Endothelial cell of umbilical vein (primary cell): ENCODE measurements at regions not wholly inside any gene's neighbourhood (a gene's known extent, or its start where the extent isn't known, plus 50 kb on each side); places are given as distances from the start of the nearest gene placed in this dataset.

ENCODE experiments used
- BruUV-seq: library from RNA; stranded (reverse); fragments of 400-500 nt; replicated peaks from 2 replicates; lab custom pipeline; 2021; lab: Mats Ljungman, UMichigan
- CTCF ChIA-PET: fragments of 300-600, 350-600 bp; sonication (Branson Sonifier 250); formaldehyde crosslinking; loops from one replicate; lab custom pipeline; 2021; ENCODE audit warnings: antibody characterized with exemption, inconsistent platforms; lab: Charles Lee
- POLR2A ChIA-PET: fragments of 300-600, 350-600 bp; sonication (Branson Sonifier 250); formaldehyde crosslinking; loops from one replicate; lab custom pipeline; 2021; ENCODE audit warnings: antibody characterized with exemption, inconsistent platforms; lab: Charles Lee
- DNase-seq: peaks from one replicate; pipeline ENCODE4 v3.0.0-alpha.2; 2011; ENCODE audit warnings: low read depth, low spot score
- FAIRE-seq: peaks from 2 replicates; lab custom pipeline; 2011; peaks lifted over from hg19 to GRCh38; lab: Jason Lieb, UNC
- H2AFZ ChIP-seq: 2 replicates; pipeline ENCODE4 v1.6.0; 2012; ENCODE audit warnings: low read depth, low read length, control low read depth, inconsistent platforms
- H3K27ac ChIP-seq: 2 replicates; pipeline ENCODE4 v1.5.1; 2011; ENCODE audit warnings: low read depth, mild to moderate bottlenecking, control low read depth, low read length, moderate library complexity; ENCODE audit not compliant: insufficient read depth
- H3K27me3 ChIP-seq, 2 experiments: 2 replicates each; pipeline versions ENCODE4 v1.6.0 to v1.6.1; 2011; ENCODE audit warnings: low read length in 2 of 2, mixed read lengths in 1 of 2; ENCODE audit not compliant: control insufficient read depth in 2 of 2, insufficient read depth in 2 of 2
- H3K36me3 ChIP-seq, 2 experiments: 2 replicates in 1 of 2; 3 replicates in 1 of 2; pipeline ENCODE4 v1.5.1; 2011; ENCODE audit warnings: low read length in 2 of 2, mild to moderate bottlenecking in 1 of 2, moderate library complexity in 1 of 2; ENCODE audit not compliant: control insufficient read depth in 2 of 2, insufficient read depth in 2 of 2; ENCODE audit errors: extremely low read depth in 1 of 2
- H3K4me1 ChIP-seq: 3 replicates; pipeline ENCODE4 v1.5.1; 2011; ENCODE audit warnings: mild to moderate bottlenecking, low read length; ENCODE audit not compliant: control insufficient read depth, insufficient read depth; ENCODE audit errors: extremely low read depth
- H3K4me2 ChIP-seq: 2 replicates; pipeline ENCODE4 v1.6.1; 2011; ENCODE audit warnings: low read length, control low read depth, mixed read lengths; ENCODE audit not compliant: insufficient read depth
- H3K4me3 ChIP-seq, 3 experiments: fragments of 200-600 bp in 1 of 3; sonication (generic), shearing (Covaris generic) in 1 of 3; replicated peaks in 1 of 3; 2 replicates each; pipeline ENCODE4 v1.5.1; 2011 to 2016; ENCODE audit warnings: control low read depth in 3 of 3, low read length in 3 of 3, mild to moderate bottlenecking in 2 of 3, inconsistent platforms in 1 of 3, low read depth in 1 of 3, moderate library complexity in 1 of 3; ENCODE audit not compliant: insufficient read depth in 1 of 3
- H3K79me2 ChIP-seq: 2 replicates; pipeline ENCODE4 v1.6.0; 2012; ENCODE audit warnings: low read length, inconsistent platforms; ENCODE audit not compliant: control insufficient read depth, insufficient read depth
- H3K9ac ChIP-seq: replicated peaks from 2 replicates; pipeline ENCODE3; 2011; ENCODE audit warnings: low read length, control low read depth; ENCODE audit not compliant: insufficient read depth; ENCODE audit errors: extremely low read depth
- H3K9me1 ChIP-seq: replicated peaks from 3 replicates; pipeline ENCODE4 v1.6.0; 2011; ENCODE audit warnings: mild to moderate bottlenecking, low read length; ENCODE audit not compliant: control insufficient read depth, insufficient read depth; ENCODE audit errors: extremely low read depth
- H3K9me3 ChIP-seq: replicated peaks from 2 replicates; pipeline ENCODE4 v1.5.1; 2012; ENCODE audit warnings: low read length, inconsistent platforms; ENCODE audit not compliant: control insufficient read depth, insufficient read depth
- H4K20me1 ChIP-seq: replicated peaks from 2 replicates; pipeline ENCODE3; 2011; ENCODE audit warnings: mild to moderate bottlenecking, low read length; ENCODE audit not compliant: control insufficient read depth, insufficient read depth; ENCODE audit errors: extremely low read depth
- CTCF ChIP-seq, 2 donors: IDR thresholded peaks; 1 replicate in 1 of 2; 2 replicates in 1 of 2; pipeline ENCODE4 v1.5.1; 2011; ENCODE audit warnings: low read length in 2 of 2, mild to moderate bottlenecking in 2 of 2, moderate library complexity in 2 of 2, control low read depth in 1 of 2, inconsistent platforms in 1 of 2, low read depth in 1 of 2; ENCODE audit not compliant: insufficient read depth in 1 of 2; ENCODE audit errors: extremely low read depth in 1 of 2
- EZH2 ChIP-seq: IDR thresholded peaks from 2 replicates; pipeline ENCODE4 v1.6.1; 2012; ENCODE audit warnings: borderline replicate concordance, low read depth, mild to moderate bottlenecking, moderate library complexity, low read length, inconsistent platforms; ENCODE audit not compliant: severe bottlenecking
- FOS ChIP-seq: IDR thresholded peaks from 2 replicates; pipeline ENCODE4 v1.6.1; 2011; ENCODE audit warnings: mild to moderate bottlenecking, low read length, moderate library complexity, borderline replicate concordance; ENCODE audit not compliant: insufficient read depth
- GATA2 ChIP-seq: IDR thresholded peaks from 2 replicates; pipeline ENCODE4 v1.7.0; 2011; ENCODE audit warnings: low read depth, mild to moderate bottlenecking, moderate library complexity, mixed read lengths, low read length; ENCODE audit not compliant: insufficient read length, insufficient read depth
- JUN ChIP-seq: IDR thresholded peaks from 2 replicates; pipeline ENCODE4 v1.6.1; 2011; ENCODE audit warnings: borderline replicate concordance, low read depth; ENCODE audit not compliant: insufficient read length, insufficient read depth
- MYC ChIP-seq: IDR thresholded peaks from one replicate; pipeline ENCODE4 v1.6.1; 2011; ENCODE audit warnings: mild to moderate bottlenecking, low read depth, low read length
- POLR2A ChIP-seq: IDR thresholded peaks from 2 replicates; pipeline ENCODE4 v1.6.1; 2012; ENCODE audit warnings: low read depth, mild to moderate bottlenecking, control low read depth, low read length
- POLR2AphosphoS5 ChIP-seq: IDR thresholded peaks from 2 replicates; pipeline ENCODE4 v1.6.1; 2012; ENCODE audit warnings: low read depth, mild to moderate bottlenecking, control low read depth, low read length, moderate library complexity; ENCODE audit not compliant: insufficient read depth
- dilution Hi-C: fragments of 300-500 bp; cut with MboI; formaldehyde crosslinking; loops from one replicate; pipeline ENCODE4 v1.15.0; 2019; ENCODE audit warnings: low sequenced_read_pairs; ENCODE audit not compliant: extremely low pct_ligation_motif_present
- intact Hi-C: fragments of 100-400 bp; cut with micrococcal nuclease; formaldehyde crosslinking; loops from one replicate; pipeline ENCODE4 v1.10.0; 2022
- TF ChIP-seq, protein P1 (sequence below): IDR thresholded peaks from 2 replicates; pipeline ENCODE4 v1.6.1; 2011; ENCODE audit not compliant: insufficient read depth, insufficient read length

- no TSS peak for BruUV-seq
- ChIA-PET POLR2A (no interaction called here), CTCF (no interaction called here)
- Histone ChIP-seq H3K36me3 (no peaks in the 10 kb centered on the region), H3K9me1 (no peaks in the 10 kb centered on the region), H3K4me1 (no peaks in the 10 kb centered on the region), H3K9me3 (peaks cover 2% of the 10 kb centered on the region), H3K27ac (no peak overlapping the region), H3K79me2 (no peaks in the 10 kb centered on the region), H3K27me3 (no peaks in the 10 kb centered on the region), H2AFZ (no peak overlapping the region), H4K20me1 (no peaks in the 10 kb centered on the region), H3K9ac (no peak overlapping the region), H3K4me3 (no peak overlapping the region), H3K4me2 (no peak overlapping the region)
- no peak for DNase-seq
- no peak for FAIRE-seq
- TF ChIP-seq, protein P1, sequence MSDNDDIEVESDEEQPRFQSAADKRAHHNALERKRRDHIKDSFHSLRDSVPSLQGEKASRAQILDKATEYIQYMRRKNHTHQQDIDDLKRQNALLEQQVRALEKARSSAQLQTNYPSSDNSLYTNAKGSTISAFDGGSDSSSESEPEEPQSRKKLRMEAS = no peak
- TF ChIP-seq EZH2 = no peak
- TF ChIP-seq CTCF (IDR thresholded peaks at IDR 0.05; ENCODE audit: extremely low read depth in 1 of 2, insufficient read depth in 1 of 2, low read depth in 1 of 2, low read length in 2 of 2) = no peak
- no peak for TF ChIP-seq FOS
- no peak for TF ChIP-seq JUN
- dilution Hi-C loops (no loop called here), intact Hi-C loops (no loop called here)
Observed at GRCh38 chr2:8270699-8271098, 411.2 kb upstream of the ID2 start.

DNA sequence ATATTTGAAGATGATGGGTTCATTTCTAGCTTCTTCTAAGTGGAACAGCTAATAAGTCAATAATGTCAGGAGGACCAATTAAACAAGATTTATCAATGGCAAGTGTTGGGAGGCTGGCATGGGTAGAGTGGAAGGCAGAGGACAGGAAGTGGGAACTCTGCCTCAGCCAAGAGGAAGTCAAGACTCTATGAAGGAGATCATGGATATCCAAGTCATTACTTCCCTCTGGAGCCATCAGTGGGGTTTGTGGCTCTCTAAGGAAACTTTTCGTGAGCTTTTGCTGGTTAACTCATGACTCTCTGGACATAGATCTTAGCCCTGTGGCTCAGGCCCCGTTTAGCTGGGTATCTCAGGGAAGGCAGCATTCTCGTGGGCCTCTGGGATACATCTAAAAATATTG, 410.4 kb upstream of the ID2 start:
- ChIA-PET POLR2A (no interaction called here), CTCF (no interaction called here)
- no peak for FAIRE-seq

More for the DNA sequence above, 410.4 kb upstream of the ID2 start:
- no peak for TF ChIP-seq EZH2
- TF ChIP-seq CTCF (IDR thresholded peaks at IDR 0.05; ENCODE audit: extremely low read depth in 1 of 2, insufficient read depth in 1 of 2, low read depth in 1 of 2, low read length in 2 of 2) = no peak
- no peak for TF ChIP-seq GATA2
- no peak for TF ChIP-seq MYC
- TF ChIP-seq POLR2A = no peak
- no peak for TF ChIP-seq FOS
- TF ChIP-seq POLR2AphosphoS5 = no peak
- TF ChIP-seq, protein P1 = no peak
- no peak for TF ChIP-seq JUN
- Histone ChIP-seq H3K79me2 (no peaks in the 10 kb centered on the region), H3K9me1 (no peaks in the 10 kb centered on the region), H4K20me1 (no peaks in the 10 kb centered on the region), H3K27me3 (no peaks in the 10 kb centered on the region), H2AFZ (no peak overlapping the region), H3K4me3 (no peak overlapping the region), H3K27ac (no peak overlapping the region), H3K9ac (no peak overlapping the region), H3K4me2 (no peak overlapping the region), H3K4me1 (no peaks in the 10 kb centered on the region), H3K9me3 (peaks cover 2% of the 10 kb centered on the region), H3K36me3 (no peaks in the 10 kb centered on the region)
- intact Hi-C loops (no loop called here), dilution Hi-C loops (no loop called here)
- BruUV-seq = no TSS peak
- DNase-seq = no peak
